ENCODE measurements at regions not wholly inside any gene's neighbourhood (a gene's known extent, or its start where the extent isn't known, plus 50 kb on each side); places are given as distances from the start of the nearest gene placed in this dataset.
A peak's percentile ranks its signal among the peaks of the same experiment; 100 is the strongest.

GRCh38 chr6:55980627-55981211 is 105.3 kb upstream of the BMP5 start:
- TF ChIP-seq JUND (IDR thresholded peaks at IDR 0.05): no peak
- TF ChIP-seq TCF12 (IDR thresholded peaks at IDR 0.05): no peak
- TF ChIP-seq, protein P1, sequence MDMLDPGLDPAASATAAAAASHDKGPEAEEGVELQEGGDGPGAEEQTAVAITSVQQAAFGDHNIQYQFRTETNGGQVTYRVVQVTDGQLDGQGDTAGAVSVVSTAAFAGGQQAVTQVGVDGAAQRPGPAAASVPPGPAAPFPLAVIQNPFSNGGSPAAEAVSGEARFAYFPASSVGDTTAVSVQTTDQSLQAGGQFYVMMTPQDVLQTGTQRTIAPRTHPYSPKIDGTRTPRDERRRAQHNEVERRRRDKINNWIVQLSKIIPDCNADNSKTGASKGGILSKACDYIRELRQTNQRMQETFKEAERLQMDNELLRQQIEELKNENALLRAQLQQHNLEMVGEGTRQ (IDR thresholded peaks at IDR 0.05; ENCODE audit: borderline replicate concordance, low read depth, low read length): no peak
- no peak for TF ChIP-seq YY1 (IDR thresholded peaks at IDR 0.05; ENCODE audit: low read depth)
- TF ChIP-seq, protein P2, sequence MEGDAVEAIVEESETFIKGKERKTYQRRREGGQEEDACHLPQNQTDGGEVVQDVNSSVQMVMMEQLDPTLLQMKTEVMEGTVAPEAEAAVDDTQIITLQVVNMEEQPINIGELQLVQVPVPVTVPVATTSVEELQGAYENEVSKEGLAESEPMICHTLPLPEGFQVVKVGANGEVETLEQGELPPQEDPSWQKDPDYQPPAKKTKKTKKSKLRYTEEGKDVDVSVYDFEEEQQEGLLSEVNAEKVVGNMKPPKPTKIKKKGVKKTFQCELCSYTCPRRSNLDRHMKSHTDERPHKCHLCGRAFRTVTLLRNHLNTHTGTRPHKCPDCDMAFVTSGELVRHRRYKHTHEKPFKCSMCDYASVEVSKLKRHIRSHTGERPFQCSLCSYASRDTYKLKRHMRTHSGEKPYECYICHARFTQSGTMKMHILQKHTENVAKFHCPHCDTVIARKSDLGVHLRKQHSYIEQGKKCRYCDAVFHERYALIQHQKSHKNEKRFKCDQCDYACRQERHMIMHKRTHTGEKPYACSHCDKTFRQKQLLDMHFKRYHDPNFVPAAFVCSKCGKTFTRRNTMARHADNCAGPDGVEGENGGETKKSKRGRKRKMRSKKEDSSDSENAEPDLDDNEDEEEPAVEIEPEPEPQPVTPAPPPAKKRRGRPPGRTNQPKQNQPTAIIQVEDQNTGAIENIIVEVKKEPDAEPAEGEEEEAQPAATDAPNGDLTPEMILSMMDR (IDR thresholded peaks at IDR 0.05): peak; percentile 61
- TF ChIP-seq GABPA (IDR thresholded peaks at IDR 0.05; ENCODE audit: low read depth): no peak
- peak; percentile 74 for TF ChIP-seq SMC3 (IDR thresholded peaks at IDR 0.05; ENCODE audit: low read depth, low read length)
